ENCODE measurements at regions not wholly inside any gene's neighbourhood (a gene's known extent, or its start where the extent isn't known, plus 50 kb on each side); places are given as distances from the start of the nearest gene placed in this dataset.

DNA sequence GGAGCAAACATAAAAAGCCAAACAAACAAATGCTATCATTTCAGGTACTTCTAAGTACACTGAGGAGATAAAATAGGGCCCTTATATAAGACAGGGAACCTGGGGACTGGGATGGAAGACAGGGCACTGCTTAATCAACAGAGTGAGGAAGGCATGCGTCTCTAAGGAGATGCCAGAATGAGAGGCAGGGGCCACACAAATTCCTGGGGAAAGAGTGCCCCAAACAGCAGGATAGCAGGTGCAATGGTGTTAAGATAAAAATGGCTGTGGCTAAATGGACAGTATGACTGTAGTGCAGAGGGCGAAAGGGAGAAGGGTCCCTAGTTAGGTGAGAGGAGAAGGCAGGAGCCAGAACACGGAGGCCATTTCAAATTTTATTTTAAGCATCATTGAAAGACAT, 113.9 kb downstream of the ZBTB18 start:
- no peak for DNase-seq (ENCODE audit: low read depth, low spot score)
- H3K27me3 ChIP-seq (ENCODE audit: insufficient read depth, insufficient read length) = no peaks in the 10 kb centered on the region
- H3K4me1 ChIP-seq (ENCODE audit: insufficient read depth, insufficient read length) = peaks cover 2% of the 10 kb centered on the region
- no peaks in the 10 kb centered on the region for H3K9me3 ChIP-seq (ENCODE audit: insufficient read depth, low read length)
- no peaks in the 10 kb centered on the region for H3K36me3 ChIP-seq (ENCODE audit: insufficient read depth, insufficient read length, low read length)
- no peak for TF ChIP-seq SUZ12 (IDR thresholded peaks at IDR 0.05; ENCODE audit: extremely low read depth, insufficient read depth, insufficient read length)
- TF ChIP-seq YY1 (IDR thresholded peaks at IDR 0.05; ENCODE audit: insufficient read depth, insufficient read length) = no peak
- TF ChIP-seq ZNF274 (IDR thresholded peaks at IDR 0.05; ENCODE audit: low read depth, low read length) = no peak
- no peak overlapping the region for H3K4me3 ChIP-seq (ENCODE audit: insufficient read length, low read depth)
- no peak overlapping the region for H3K9ac ChIP-seq (ENCODE audit: insufficient read length, low read depth)

DNA sequence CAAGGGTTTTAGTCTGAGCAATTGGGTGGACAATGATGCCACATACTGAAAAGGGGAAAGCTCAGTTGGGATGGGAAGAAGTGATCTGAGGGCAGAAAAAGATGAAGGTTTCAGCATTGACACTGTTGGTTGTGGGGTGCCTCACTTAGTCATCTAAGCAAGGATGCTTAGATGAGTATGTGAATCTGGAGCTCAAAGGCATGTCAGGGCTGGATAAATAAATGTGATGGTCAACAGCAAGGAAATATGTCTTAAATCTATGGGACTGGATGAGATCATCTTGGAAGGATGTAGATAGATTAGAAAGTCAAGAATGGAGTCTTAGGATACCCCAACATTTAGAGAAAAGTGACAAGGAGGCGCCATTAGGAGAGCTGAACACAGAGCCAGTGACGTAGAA, 114.6 kb downstream of the ZBTB18 start:
- no peak for TF ChIP-seq ZNF274 (IDR thresholded peaks at IDR 0.05; ENCODE audit: low read depth, low read length)
- TF ChIP-seq SUZ12 (IDR thresholded peaks at IDR 0.05; ENCODE audit: extremely low read depth, insufficient read depth, insufficient read length) = no peak
- no peak for TF ChIP-seq YY1 (IDR thresholded peaks at IDR 0.05; ENCODE audit: insufficient read depth, insufficient read length)
- no peak overlapping the region for H3K4me3 ChIP-seq (ENCODE audit: insufficient read length, low read depth)
- H3K36me3 ChIP-seq (ENCODE audit: insufficient read depth, insufficient read length, low read length) = no peaks in the 10 kb centered on the region
- no peaks in the 10 kb centered on the region for H3K27me3 ChIP-seq (ENCODE audit: insufficient read depth, insufficient read length)
- no peaks in the 10 kb centered on the region for H3K9me3 ChIP-seq (ENCODE audit: insufficient read depth, low read length)
- H3K4me1 ChIP-seq (ENCODE audit: insufficient read depth, insufficient read length) = peaks cover 2% of the 10 kb centered on the region
- H3K9ac ChIP-seq (ENCODE audit: insufficient read length, low read depth) = no peak overlapping the region
- DNase-seq (ENCODE audit: low read depth, low spot score) = no peak

GRCh38 chr1:244171241-244171985, 120.3 kb downstream of the ZBTB18 start:
- H3K27me3 ChIP-seq (ENCODE audit: insufficient read depth, insufficient read length) = no peaks in the 10 kb centered on the region
- H3K4me1 ChIP-seq (ENCODE audit: insufficient read depth, insufficient read length) = no peaks in the 10 kb centered on the region
- H3K36me3 ChIP-seq (ENCODE audit: insufficient read depth, insufficient read length, low read length) = no peaks in the 10 kb centered on the region
- no peak for TF ChIP-seq SUZ12 (IDR thresholded peaks at IDR 0.05; ENCODE audit: extremely low read depth, insufficient read depth, insufficient read length)
- no peak for TF ChIP-seq YY1 (IDR thresholded peaks at IDR 0.05; ENCODE audit: insufficient read depth, insufficient read length)
- no peak for TF ChIP-seq ZNF274 (IDR thresholded peaks at IDR 0.05; ENCODE audit: low read depth, low read length)
- H3K4me3 ChIP-seq (ENCODE audit: insufficient read length, low read depth) = no peak overlapping the region
- no peaks in the 10 kb centered on the region for H3K9me3 ChIP-seq (ENCODE audit: insufficient read depth, low read length)
- no peak for DNase-seq (ENCODE audit: low read depth, low spot score)
- no peak overlapping the region for H3K9ac ChIP-seq (ENCODE audit: insufficient read length, low read depth)

- no peaks in the 10 kb centered on the region for H3K9me3 ChIP-seq (ENCODE audit: insufficient read depth, low read length)
- no peaks in the 10 kb centered on the region for H3K4me1 ChIP-seq (ENCODE audit: insufficient read depth, insufficient read length)
- H3K4me3 ChIP-seq (ENCODE audit: insufficient read length, low read depth) = no peak overlapping the region
- TF ChIP-seq YY1 (IDR thresholded peaks at IDR 0.05; ENCODE audit: insufficient read depth, insufficient read length) (no peak), SUZ12 (IDR thresholded peaks at IDR 0.05; ENCODE audit: extremely low read depth, insufficient read depth, insufficient read length) (no peak), ZNF274 (IDR thresholded peaks at IDR 0.05; ENCODE audit: low read depth, low read length) (no peak)
- no peak overlapping the region for H3K9ac ChIP-seq (ENCODE audit: insufficient read length, low read depth)
- DNase-seq (ENCODE audit: low read depth, low spot score) = no peak
- H3K36me3 ChIP-seq (ENCODE audit: insufficient read depth, insufficient read length, low read length) = no peaks in the 10 kb centered on the region
- no peaks in the 10 kb centered on the region for H3K27me3 ChIP-seq (ENCODE audit: insufficient read depth, insufficient read length)
Measured at GRCh38 chr1:244173240-244173639, 122.2 kb downstream of the ZBTB18 start.

DNA sequence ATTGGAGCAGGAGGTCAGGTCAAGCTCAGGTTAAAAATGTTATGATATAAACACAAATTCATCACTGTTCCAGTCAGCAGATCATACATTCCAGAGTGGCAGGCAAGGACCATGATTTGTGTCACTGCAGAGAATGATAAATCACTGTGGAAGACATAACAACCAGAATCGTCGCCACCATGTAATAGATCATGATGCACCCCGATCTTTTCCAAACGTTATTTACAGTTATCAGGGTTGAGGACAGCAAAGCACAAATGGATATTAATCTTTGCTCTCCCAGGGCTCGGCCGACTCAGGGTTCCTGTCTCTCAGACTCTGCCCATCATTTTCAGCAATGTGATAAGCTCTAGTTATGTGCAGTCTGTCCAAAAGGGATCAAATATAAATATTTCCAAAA, 122.7 kb downstream of the ZBTB18 start:
- TF ChIP-seq SUZ12 (IDR thresholded peaks at IDR 0.05; ENCODE audit: extremely low read depth, insufficient read depth, insufficient read length) (no peak), YY1 (IDR thresholded peaks at IDR 0.05; ENCODE audit: insufficient read depth, insufficient read length) (no peak), ZNF274 (IDR thresholded peaks at IDR 0.05; ENCODE audit: low read depth, low read length) (no peak)
- Histone ChIP-seq H3K36me3 (ENCODE audit: insufficient read depth, insufficient read length, low read length) (no peaks in the 10 kb centered on the region), H3K9me3 (ENCODE audit: insufficient read depth, low read length) (no peaks in the 10 kb centered on the region), H3K4me1 (ENCODE audit: insufficient read depth, insufficient read length) (no peaks in the 10 kb centered on the region), H3K27me3 (ENCODE audit: insufficient read depth, insufficient read length) (no peaks in the 10 kb centered on the region), H3K4me3 (ENCODE audit: insufficient read length, low read depth) (no peak overlapping the region), H3K9ac (ENCODE audit: insufficient read length, low read depth) (no peak overlapping the region)
- no peak for DNase-seq (ENCODE audit: low read depth, low spot score)

DNA sequence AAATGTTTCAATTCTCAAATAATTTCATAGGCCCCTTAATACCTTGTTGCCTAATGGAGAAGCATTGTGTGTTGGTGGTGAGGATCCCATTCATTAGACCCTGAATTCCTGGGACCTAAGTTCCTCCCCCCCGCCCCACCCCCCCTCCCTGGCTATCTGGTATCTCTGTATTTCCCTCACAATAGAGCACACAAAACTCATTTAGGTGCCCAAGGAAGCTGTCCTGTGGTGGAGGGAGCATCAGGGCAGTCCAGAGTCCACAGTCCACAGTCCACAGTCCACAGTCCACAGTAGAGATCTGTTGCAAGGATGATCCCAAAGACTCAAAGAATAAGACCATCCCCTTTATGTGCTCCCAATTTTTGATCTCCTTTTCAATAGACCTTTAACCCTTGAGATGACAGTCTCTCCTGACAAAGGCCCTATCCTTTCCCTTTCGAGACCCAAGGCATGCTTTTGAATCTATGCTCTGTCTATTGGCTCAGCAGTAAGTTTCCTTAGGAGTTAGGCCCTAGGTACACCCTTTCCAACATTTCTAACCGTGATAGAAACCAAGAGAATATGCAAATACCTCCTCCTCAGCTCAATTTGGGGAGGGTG, 123.9 kb downstream of the ZBTB18 start:
- H3K9me3 ChIP-seq (ENCODE audit: insufficient read depth, low read length) = no peaks in the 10 kb centered on the region
- no peak for DNase-seq (ENCODE audit: low read depth, low spot score)
- no peak overlapping the region for H3K9ac ChIP-seq (ENCODE audit: insufficient read length, low read depth)
- H3K4me1 ChIP-seq (ENCODE audit: insufficient read depth, insufficient read length) = no peaks in the 10 kb centered on the region
- no peak overlapping the region for H3K4me3 ChIP-seq (ENCODE audit: insufficient read length, low read depth)
- TF ChIP-seq ZNF274 (IDR thresholded peaks at IDR 0.05; ENCODE audit: low read depth, low read length) (no peak), SUZ12 (IDR thresholded peaks at IDR 0.05; ENCODE audit: extremely low read depth, insufficient read depth, insufficient read length) (no peak), YY1 (IDR thresholded peaks at IDR 0.05; ENCODE audit: insufficient read depth, insufficient read length) (no peak)
- no peaks in the 10 kb centered on the region for H3K27me3 ChIP-seq (ENCODE audit: insufficient read depth, insufficient read length)
- no peaks in the 10 kb centered on the region for H3K36me3 ChIP-seq (ENCODE audit: insufficient read depth, insufficient read length, low read length)

- TF ChIP-seq YY1 (IDR thresholded peaks at IDR 0.05; ENCODE audit: insufficient read depth, insufficient read length) (no peak), ZNF274 (IDR thresholded peaks at IDR 0.05; ENCODE audit: low read depth, low read length) (no peak), SUZ12 (IDR thresholded peaks at IDR 0.05; ENCODE audit: extremely low read depth, insufficient read depth, insufficient read length) (no peak)
- no peaks in the 10 kb centered on the region for H3K36me3 ChIP-seq (ENCODE audit: insufficient read depth, insufficient read length, low read length)
- H3K4me3 ChIP-seq (ENCODE audit: insufficient read length, low read depth) = no peak overlapping the region
- no peak overlapping the region for H3K9ac ChIP-seq (ENCODE audit: insufficient read length, low read depth)
- no peaks in the 10 kb centered on the region for H3K4me1 ChIP-seq (ENCODE audit: insufficient read depth, insufficient read length)
- no peak for DNase-seq (ENCODE audit: low read depth, low spot score)
- H3K27me3 ChIP-seq (ENCODE audit: insufficient read depth, insufficient read length) = no peaks in the 10 kb centered on the region
- H3K9me3 ChIP-seq (ENCODE audit: insufficient read depth, low read length) = no peaks in the 10 kb centered on the region
Measured at GRCh38 chr1:244176201-244176600, 125.1 kb downstream of the ZBTB18 start.

All from NT2/D1 (cell line).